Urinary bladder (tissue), 3 donors: ENCODE measurements at regions not wholly inside any gene's neighbourhood (a gene's known extent, or its start where the extent isn't known, plus 50 kb on each side); places are given as distances from the start of the nearest gene placed in this dataset.
"Not testable (repeated sequence)": the region's sequence is repeated elsewhere in the genome, so short reads cannot be mapped to it uniquely, and the experiment has no call there.

Experiments
- DNase-seq: peaks from one replicate; pipeline ENCODE4 v3.0.0-alpha.2; 2015; ENCODE audit errors: extremely low spot score
- H3K27ac ChIP-seq: one replicate; pipeline ENCODE4 v1.5.1; 2013; ENCODE audit warnings: low read depth, mild to moderate bottlenecking, moderate library complexity
- H3K36me3 ChIP-seq: one replicate; pipeline ENCODE4 v1.6.1; 2013; ENCODE audit warnings: mild to moderate bottlenecking, moderate library complexity; ENCODE audit not compliant: insufficient read depth
- H3K4me1 ChIP-seq: one replicate; pipeline ENCODE4 v1.6.1; 2013; ENCODE audit warnings: mild to moderate bottlenecking, moderate library complexity; ENCODE audit not compliant: insufficient read depth
- H3K4me3 ChIP-seq: one replicate; pipeline ENCODE4 v1.5.1; 2013; ENCODE audit warnings: low read depth, low read length
- WGBS: extraction: QIAGEN DNeasy Blood & Tissue Kit; methylation state at CpG from one replicate; pipeline ENCODE4 v1.1.7; 2013; 5-methylcytosine and 5-hydroxymethylcytosine counted together
- donor health status: healthy with polysubstance abuse.
- donor health status: healthy.

GRCh38 chr1:196115646-196116045 lies 492.6 kb downstream of the KCNT2 start:
- no peak for DNase-seq
- 15% methylated on average over 2 of the region's 2 CpGs for WGBS

GRCh38 chr1:196114193-196114592 lies 494.0 kb downstream of the KCNT2 start:
- Histone ChIP-seq H3K36me3 (no peaks in the 10 kb centered on the region), H3K27ac (no peak overlapping the region), H3K4me3 (no peak overlapping the region), H3K4me1 (no peaks in the 10 kb centered on the region)
- 77% methylated on average over 3 of the region's 3 CpGs for WGBS
- no peak for DNase-seq

More at GRCh38 chr1:196115646-196116045, 492.6 kb downstream of the KCNT2 start:
- Histone ChIP-seq H3K4me3 (no peak overlapping the region), H3K4me1 (no peaks in the 10 kb centered on the region), H3K36me3 (no peaks in the 10 kb centered on the region), H3K27ac (no peak overlapping the region)

- not testable (repeated sequence) for DNase-seq, H3K36me3 ChIP-seq, H3K27ac ChIP-seq, H3K4me3 ChIP-seq, H3K4me1 ChIP-seq
- WGBS: 70% methylated on average over 5 of the region's 5 CpGs
Measured at GRCh38 chr1:196108990-196109389, 499.2 kb downstream of the KCNT2 start.

GRCh38 chr1:196105901-196106300 lies 502.3 kb downstream of the KCNT2 start:
- WGBS: 87% methylated on average over 3 of the region's 3 CpGs
- DNase-seq: no peak
- Histone ChIP-seq H3K36me3 (no peaks in the 10 kb centered on the region), H3K27ac (no peak overlapping the region), H3K4me3 (no peak overlapping the region), H3K4me1 (no peaks in the 10 kb centered on the region)

- DNase-seq: no peak
- Histone ChIP-seq H3K27ac (no peak overlapping the region), H3K36me3 (no peaks in the 10 kb centered on the region), H3K4me1 (no peaks in the 10 kb centered on the region), H3K4me3 (no peak overlapping the region)
- 89% methylated on average over 1 of the region's 1 CpG for WGBS
Measured at GRCh38 chr1:196102826-196103225, 505.4 kb downstream of the KCNT2 start.

GRCh38 chr1:196098000-196098399 lies 510.2 kb downstream of the KCNT2 start:
- no peaks in the 10 kb centered on the region for H3K4me1 ChIP-seq
- no peak overlapping the region for H3K4me3 ChIP-seq
- H3K36me3 ChIP-seq: no peaks in the 10 kb centered on the region
- no peak for DNase-seq
- no peak overlapping the region for H3K27ac ChIP-seq

GRCh38 chr1:196094821-196095220 lies 513.4 kb downstream of the KCNT2 start:
- 54% methylated on average over 1 of the region's 1 CpG for WGBS
- DNase-seq: no peak
- no peak overlapping the region for H3K27ac ChIP-seq
- H3K36me3 ChIP-seq: no peaks in the 10 kb centered on the region
- H3K4me1 ChIP-seq: no peaks in the 10 kb centered on the region
- H3K4me3 ChIP-seq: no peak overlapping the region

GRCh38 chr1:196091397-196092135 lies 516.7 kb downstream of the KCNT2 start:
- 58% methylated on average over 8 of the region's 8 CpGs for WGBS
- Histone ChIP-seq H3K4me3 (no peak overlapping the region), H3K27ac (no peak overlapping the region), H3K36me3 (no peaks in the 10 kb centered on the region), H3K4me1 (no peaks in the 10 kb centered on the region)
- DNase-seq: no peak

GRCh38 chr1:196090226-196090625 lies 518.0 kb downstream of the KCNT2 start:
- no peaks in the 10 kb centered on the region for H3K4me1 ChIP-seq
- DNase-seq: no peak
- no peak overlapping the region for H3K4me3 ChIP-seq
- no peaks in the 10 kb centered on the region for H3K36me3 ChIP-seq
- no peak overlapping the region for H3K27ac ChIP-seq
- 89% methylated on average over 3 of the region's 3 CpGs for WGBS

- Histone ChIP-seq H3K36me3 (no peaks in the 10 kb centered on the region), H3K27ac (no peak overlapping the region), H3K4me1 (no peaks in the 10 kb centered on the region), H3K4me3 (no peak overlapping the region)
- DNase-seq: no peak
- 87% methylated on average over 10 of the region's 10 CpGs for WGBS
Measured at GRCh38 chr1:196088541-196088940, 519.7 kb downstream of the KCNT2 start.

GRCh38 chr1:196078691-196079090 lies 529.5 kb downstream of the KCNT2 start:
- Histone ChIP-seq H3K27ac (no peak overlapping the region), H3K4me3 (no peak overlapping the region), H3K36me3 (no peaks in the 10 kb centered on the region), H3K4me1 (no peaks in the 10 kb centered on the region)
- DNase-seq: no peak
- 84% methylated on average over 3 of the region's 3 CpGs for WGBS

- H3K36me3 ChIP-seq: no peaks in the 10 kb centered on the region
- DNase-seq: no peak
- H3K4me3 ChIP-seq: no peak overlapping the region
- H3K4me1 ChIP-seq: no peaks in the 10 kb centered on the region
- 90% methylated on average over 1 of the region's 1 CpG for WGBS
- H3K27ac ChIP-seq: no peak overlapping the region
Measured at GRCh38 chr1:196075621-196076020, 532.6 kb downstream of the KCNT2 start.

- Histone ChIP-seq H3K27ac (no peak overlapping the region), H3K4me3 (no peak overlapping the region), H3K36me3 (no peaks in the 10 kb centered on the region), H3K4me1 (no peaks in the 10 kb centered on the region)
- no peak for DNase-seq
Measured at GRCh38 chr1:196074182-196074581, 534.1 kb downstream of the KCNT2 start.

- Histone ChIP-seq H3K4me1 (no peaks in the 10 kb centered on the region), H3K36me3 (no peaks in the 10 kb centered on the region), H3K27ac (no peak overlapping the region), H3K4me3 (no peak overlapping the region)
- WGBS: 30% methylated on average over 1 of the region's 1 CpG
- no peak for DNase-seq
Measured at GRCh38 chr1:196071447-196071846, 536.8 kb downstream of the KCNT2 start.

GRCh38 chr1:196070940-196071339 lies 537.3 kb downstream of the KCNT2 start:
- no peak for DNase-seq
- Histone ChIP-seq H3K36me3 (no peaks in the 10 kb centered on the region), H3K4me3 (no peak overlapping the region), H3K27ac (no peak overlapping the region), H3K4me1 (no peaks in the 10 kb centered on the region)
- 14% methylated on average over 2 of the region's 2 CpGs for WGBS
